ENCODE measurements at regions not wholly inside any gene's neighbourhood (a gene's known extent, or its start where the extent isn't known, plus 50 kb on each side); places are given as distances from the start of the nearest gene placed in this dataset.

DNA sequence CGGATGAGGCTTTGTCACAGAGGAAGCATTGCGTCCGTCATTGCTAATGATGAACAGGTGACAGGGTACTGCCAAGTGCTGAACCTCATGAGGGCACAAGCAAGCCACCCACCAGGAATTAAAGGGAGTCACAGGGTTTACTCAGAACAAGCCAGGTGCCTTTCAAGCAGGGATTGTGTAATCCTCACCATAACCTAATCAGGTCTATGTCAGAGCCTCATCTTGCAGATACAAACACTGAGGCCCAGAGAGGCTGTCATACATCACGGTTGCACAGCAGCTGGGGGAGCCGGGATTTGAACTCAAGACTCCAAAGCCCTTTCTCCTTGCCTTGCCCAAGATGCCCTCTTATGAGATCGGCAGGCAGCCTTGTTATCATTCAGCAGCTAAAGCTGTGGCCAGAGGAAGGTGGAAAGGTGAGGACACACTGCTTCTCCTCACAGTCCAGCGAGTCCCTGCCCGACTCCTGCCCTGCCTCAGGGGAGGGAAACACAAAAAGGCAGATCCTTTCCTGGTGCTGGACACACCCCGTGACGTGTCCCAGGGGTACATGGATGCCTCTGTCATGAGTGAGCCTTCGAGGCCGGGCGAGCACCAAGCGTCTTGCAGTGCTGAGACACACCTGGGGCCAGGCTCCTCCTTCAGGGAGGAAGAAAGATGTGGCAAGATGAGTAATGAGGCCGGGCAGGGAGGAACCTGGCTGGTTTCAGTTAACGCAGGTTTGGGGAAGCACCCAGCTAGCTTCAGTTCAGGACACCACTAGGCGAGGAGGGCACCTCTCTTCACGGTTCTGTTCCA lies 214.9 kb downstream of the LY86 start:
- H3K4ac ChIP-seq (ENCODE audit: low read depth, low read length) = no peak overlapping the region
- no peak overlapping the region for H4K5ac ChIP-seq (ENCODE audit: low read length)

GRCh38 chr6:6804843-6805615 lies 216.5 kb downstream of the LY86 start:
- Histone ChIP-seq H3K36me3 (ENCODE audit: control insufficient read depth, insufficient read depth, low read length) (no peaks in the 10 kb centered on the region), H3K4ac (ENCODE audit: low read depth, low read length) (no peak overlapping the region), H3K4me1 (ENCODE audit: control insufficient read depth, low read depth, low read length) (no peaks in the 10 kb centered on the region), H3K27me3 (ENCODE audit: insufficient read depth, low read length, poor library complexity) (no peaks in the 10 kb centered on the region), H3K4me3 (ENCODE audit: low read length) (no peak overlapping the region), H4K8ac (ENCODE audit: low read depth, low read length) (no peak overlapping the region), H3K23ac (ENCODE audit: low read length) (no peak overlapping the region), H2BK15ac (replicated peaks; ENCODE audit: low read depth) (no peak overlapping the region), H3K27ac (ENCODE audit: low read depth, low read length) (no peak overlapping the region), H3K79me1 (ENCODE audit: low read length) (no peaks in the 10 kb centered on the region), H2BK5ac (ENCODE audit: low read length) (no peak overlapping the region), H3K4me2 (ENCODE audit: low read length) (no peak overlapping the region), H3K79me2 (ENCODE audit: control insufficient read depth, insufficient read depth, low read length) (no peaks in the 10 kb centered on the region), H2BK120ac (ENCODE audit: low read depth, low read length) (no peak overlapping the region), H2AK5ac (ENCODE audit: low read length) (no peak overlapping the region), H3K18ac (ENCODE audit: low read length) (no peak overlapping the region), H3K56ac (ENCODE audit: low read length) (no peak overlapping the region), H3K9ac (ENCODE audit: low read length) (no peak overlapping the region), H4K5ac (ENCODE audit: low read length) (no peak overlapping the region)
- WGBS (ENCODE audit: extremely low coverage, insufficient coverage, low lambda C conversion rate) = no CpG with 5 or more reads among the region's 8 CpGs
- no peak for DNase-seq

More for the DNA sequence above, 214.9 kb downstream of the LY86 start:
- no peaks in the 10 kb centered on the region for H3K79me1 ChIP-seq (ENCODE audit: low read length)
- no CpG with 5 or more reads among the region's 18 CpGs for WGBS (ENCODE audit: extremely low coverage, insufficient coverage, low lambda C conversion rate)
- no peak overlapping the region for H2BK5ac ChIP-seq (ENCODE audit: low read length)
- H2AK5ac ChIP-seq (ENCODE audit: low read length) = no peak overlapping the region
- H3K9ac ChIP-seq (ENCODE audit: low read length) = no peak overlapping the region
- H3K27ac ChIP-seq (ENCODE audit: low read depth, low read length) = no peak overlapping the region
- no peak overlapping the region for H3K4me2 ChIP-seq (ENCODE audit: low read length)
- no peaks in the 10 kb centered on the region for H3K4me1 ChIP-seq (ENCODE audit: control insufficient read depth, low read depth, low read length)
- DNase-seq = no peak
- no peaks in the 10 kb centered on the region for H3K27me3 ChIP-seq (ENCODE audit: insufficient read depth, low read length, poor library complexity)
- no peak overlapping the region for H3K18ac ChIP-seq (ENCODE audit: low read length)
- no peaks in the 10 kb centered on the region for H3K36me3 ChIP-seq (ENCODE audit: control insufficient read depth, insufficient read depth, low read length)
- H3K56ac ChIP-seq (ENCODE audit: low read length) = no peak overlapping the region
- H3K79me2 ChIP-seq (ENCODE audit: control insufficient read depth, insufficient read depth, low read length) = no peaks in the 10 kb centered on the region
- H3K4me3 ChIP-seq (ENCODE audit: low read length) = no peak overlapping the region
- no peak overlapping the region for H2BK15ac ChIP-seq (replicated peaks; ENCODE audit: low read depth)
- no peak overlapping the region for H4K8ac ChIP-seq (ENCODE audit: low read depth, low read length)
- H2BK120ac ChIP-seq (ENCODE audit: low read depth, low read length) = no peak overlapping the region
- no peak overlapping the region for H3K23ac ChIP-seq (ENCODE audit: low read length)

- no peak overlapping the region for H2AK5ac ChIP-seq (ENCODE audit: low read length)
- no peak overlapping the region for H2BK5ac ChIP-seq (ENCODE audit: low read length)
- no peak for DNase-seq
- no peak overlapping the region for H2BK15ac ChIP-seq (replicated peaks; ENCODE audit: low read depth)
- H4K5ac ChIP-seq (ENCODE audit: low read length) = no peak overlapping the region
- H3K9ac ChIP-seq (ENCODE audit: low read length) = no peak overlapping the region
- H3K18ac ChIP-seq (ENCODE audit: low read length) = no peak overlapping the region
- H3K4me3 ChIP-seq (ENCODE audit: low read length) = no peak overlapping the region
- H3K4me2 ChIP-seq (ENCODE audit: low read length) = no peak overlapping the region
- no peaks in the 10 kb centered on the region for H3K79me1 ChIP-seq (ENCODE audit: low read length)
- H2BK120ac ChIP-seq (ENCODE audit: low read depth, low read length) = no peak overlapping the region
- no peaks in the 10 kb centered on the region for H3K79me2 ChIP-seq (ENCODE audit: control insufficient read depth, insufficient read depth, low read length)
- no peak overlapping the region for H3K23ac ChIP-seq (ENCODE audit: low read length)
- no peak overlapping the region for H3K4ac ChIP-seq (ENCODE audit: low read depth, low read length)
- H4K8ac ChIP-seq (ENCODE audit: low read depth, low read length) = no peak overlapping the region
- H3K27ac ChIP-seq (ENCODE audit: low read depth, low read length) = no peak overlapping the region
- no peaks in the 10 kb centered on the region for H3K36me3 ChIP-seq (ENCODE audit: control insufficient read depth, insufficient read depth, low read length)
- no CpG with 5 or more reads among the region's 12 CpGs for WGBS (ENCODE audit: extremely low coverage, insufficient coverage, low lambda C conversion rate)
- H3K56ac ChIP-seq (ENCODE audit: low read length) = no peak overlapping the region
- H3K4me1 ChIP-seq (ENCODE audit: control insufficient read depth, low read depth, low read length) = no peaks in the 10 kb centered on the region
- no peaks in the 10 kb centered on the region for H3K27me3 ChIP-seq (ENCODE audit: insufficient read depth, low read length, poor library complexity)
These were observed 218.5 kb downstream of the LY86 start for GRCh38 chr6:6806844-6807518.

GRCh38 chr6:6808343-6808742 lies 219.8 kb downstream of the LY86 start:
- H4K8ac ChIP-seq (ENCODE audit: low read depth, low read length) = no peak overlapping the region
- H3K9ac ChIP-seq (ENCODE audit: low read length) = no peak overlapping the region
- no peak overlapping the region for H3K4me2 ChIP-seq (ENCODE audit: low read length)
- no CpG with 5 or more reads among the region's 5 CpGs for WGBS (ENCODE audit: extremely low coverage, insufficient coverage, low lambda C conversion rate)
- no peak for DNase-seq
- no peaks in the 10 kb centered on the region for H3K4me1 ChIP-seq (ENCODE audit: control insufficient read depth, low read depth, low read length)
- no peak overlapping the region for H3K4me3 ChIP-seq (ENCODE audit: low read length)
- no peaks in the 10 kb centered on the region for H3K27me3 ChIP-seq (ENCODE audit: insufficient read depth, low read length, poor library complexity)
- no peaks in the 10 kb centered on the region for H3K36me3 ChIP-seq (ENCODE audit: control insufficient read depth, insufficient read depth, low read length)
- no peak overlapping the region for H3K27ac ChIP-seq (ENCODE audit: low read depth, low read length)
- no peaks in the 10 kb centered on the region for H3K79me1 ChIP-seq (ENCODE audit: low read length)
- no peak overlapping the region for H2AK5ac ChIP-seq (ENCODE audit: low read length)
- H2BK120ac ChIP-seq (ENCODE audit: low read depth, low read length) = no peak overlapping the region
- no peak overlapping the region for H4K5ac ChIP-seq (ENCODE audit: low read length)
- no peak overlapping the region for H2BK5ac ChIP-seq (ENCODE audit: low read length)
- no peak overlapping the region for H3K23ac ChIP-seq (ENCODE audit: low read length)
- no peaks in the 10 kb centered on the region for H3K79me2 ChIP-seq (ENCODE audit: control insufficient read depth, insufficient read depth, low read length)
- H2BK15ac ChIP-seq (replicated peaks; ENCODE audit: low read depth) = no peak overlapping the region
- H3K56ac ChIP-seq (ENCODE audit: low read length) = no peak overlapping the region
- no peak overlapping the region for H3K4ac ChIP-seq (ENCODE audit: low read depth, low read length)
- H3K18ac ChIP-seq (ENCODE audit: low read length) = no peak overlapping the region

DNA sequence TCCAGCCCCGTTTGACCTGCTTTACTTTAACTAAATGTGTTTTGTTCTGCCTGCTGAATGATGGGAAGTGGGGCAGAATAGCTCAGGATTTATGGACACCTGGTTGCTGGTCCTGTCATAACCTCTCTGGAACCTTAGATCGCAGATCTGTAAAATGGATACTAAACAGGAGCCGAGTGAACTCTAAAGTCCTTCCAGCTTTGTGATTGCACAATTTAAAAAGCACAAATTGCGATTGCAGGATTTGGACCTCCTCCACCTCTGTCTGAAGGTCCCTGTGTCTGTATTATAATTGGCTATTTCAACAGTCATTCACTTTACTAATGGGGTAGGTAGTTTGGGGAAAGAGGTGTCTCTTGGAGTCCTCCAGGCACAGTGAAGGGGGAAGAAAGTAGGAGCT lies 220.4 kb downstream of the LY86 start:
- no peak for DNase-seq
- WGBS (ENCODE audit: extremely low coverage, insufficient coverage, low lambda C conversion rate) = no CpG with 5 or more reads among the region's 4 CpGs
- no peak overlapping the region for H3K4ac ChIP-seq (ENCODE audit: low read depth, low read length)

More for the DNA sequence above, 220.4 kb downstream of the LY86 start:
- H4K5ac ChIP-seq (ENCODE audit: low read length) = no peak overlapping the region
- no peak overlapping the region for H3K4me2 ChIP-seq (ENCODE audit: low read length)
- H2BK15ac ChIP-seq (replicated peaks; ENCODE audit: low read depth) = no peak overlapping the region
- no peak overlapping the region for H3K4me3 ChIP-seq (ENCODE audit: low read length)
- no peak overlapping the region for H3K9ac ChIP-seq (ENCODE audit: low read length)
- no peak overlapping the region for H2BK120ac ChIP-seq (ENCODE audit: low read depth, low read length)
- no peaks in the 10 kb centered on the region for H3K36me3 ChIP-seq (ENCODE audit: control insufficient read depth, insufficient read depth, low read length)
- H3K79me1 ChIP-seq (ENCODE audit: low read length) = no peaks in the 10 kb centered on the region
- H3K27me3 ChIP-seq (ENCODE audit: insufficient read depth, low read length, poor library complexity) = no peaks in the 10 kb centered on the region
- H3K4me1 ChIP-seq (ENCODE audit: control insufficient read depth, low read depth, low read length) = no peaks in the 10 kb centered on the region
- H2BK5ac ChIP-seq (ENCODE audit: low read length) = no peak overlapping the region
- H3K56ac ChIP-seq (ENCODE audit: low read length) = no peak overlapping the region
- H3K27ac ChIP-seq (ENCODE audit: low read depth, low read length) = no peak overlapping the region
- H4K8ac ChIP-seq (ENCODE audit: low read depth, low read length) = no peak overlapping the region
- no peak overlapping the region for H2AK5ac ChIP-seq (ENCODE audit: low read length)
- H3K18ac ChIP-seq (ENCODE audit: low read length) = no peak overlapping the region
- H3K23ac ChIP-seq (ENCODE audit: low read length) = no peak overlapping the region
- H3K79me2 ChIP-seq (ENCODE audit: control insufficient read depth, insufficient read depth, low read length) = no peaks in the 10 kb centered on the region

Measured in mesendoderm (in vitro differentiated cells).